Vagina (tissue), 2 donors: ENCODE measurements at regions not wholly inside any gene's neighbourhood (a gene's known extent, or its start where the extent isn't known, plus 50 kb on each side); places are given as distances from the start of the nearest gene placed in this dataset.

Experiments used
- DNase-seq, 2 donors: peaks; one replicate each; pipeline ENCODE4 v3.0.0-alpha.2; 2017; ENCODE audit errors: extremely low spot score in 2 of 2
- H3K27ac ChIP-seq: fragments of 200-600 bp; sonication (generic); one replicate; pipeline ENCODE4 v1.5.1; 2019
- H3K27me3 ChIP-seq: fragments of 200-600 bp; sonication (generic); one replicate; pipeline ENCODE4 v1.5.1; 2019
- H3K36me3 ChIP-seq, 2 donors: fragments of 200-600 bp; sonication (generic); one replicate each; pipeline ENCODE4 v1.5.1; 2017 to 2019
- H3K4me1 ChIP-seq: fragments of 200-600 bp; sonication (generic); one replicate; pipeline ENCODE4 v1.5.1; 2019
- H3K4me3 ChIP-seq, 2 donors: fragments of 200-600 bp; sonication (generic); 1 replicate in 1 of 2; 2 replicates in 1 of 2; pipeline ENCODE4 v1.5.1; 2016 to 2019
- H3K9me3 ChIP-seq: fragments of 200-600 bp; sonication (generic); one replicate; pipeline ENCODE4 v1.5.1; 2019
- CTCF ChIP-seq, 3 experiments: fragments of 450-650 bp in 2 of 3; fragments of 200-600 bp in 1 of 3; sonication (generic) in 1 of 3; IDR thresholded peaks; one replicate each; pipeline ENCODE4 v1.5.1; 2017 to 2019; ENCODE audit warnings: antibody characterized with exemption in 3 of 3, mild to moderate bottlenecking in 2 of 3, moderate library complexity in 2 of 3
- POLR2A ChIP-seq, 2 donors: fragments of 450-650 bp; IDR thresholded peaks; one replicate each; pipeline ENCODE4 v1.6.1; 2017; ENCODE audit warnings: antibody characterized with exemption in 2 of 2, mild to moderate bottlenecking in 2 of 2, moderate library complexity in 2 of 2
- POLR2AphosphoS5 ChIP-seq, 2 donors: sonication (generic); formaldehyde crosslinking; IDR thresholded peaks; one replicate each; pipeline ENCODE4 v1.9.0; 2017; ENCODE audit warnings: antibody characterized with exemption in 2 of 2, mild to moderate bottlenecking in 2 of 2, low read depth in 1 of 2; ENCODE audit not compliant: insufficient read depth in 1 of 2
- intact Hi-C: fragments of 100-400 bp; cut with DNase I; formaldehyde crosslinking; loops from one replicate; pipeline ENCODE4 v1.15.1; 2023

- no peaks in the 10 kb centered on the region for H3K36me3 ChIP-seq
- no peak for DNase-seq
- no peak overlapping the region for H3K27ac ChIP-seq
- no peaks in the 10 kb centered on the region for H3K9me3 ChIP-seq
- H3K4me1 ChIP-seq = no peaks in the 10 kb centered on the region
- intact Hi-C loops = no loop called here
- H3K27me3 ChIP-seq = no peaks in the 10 kb centered on the region
- TF ChIP-seq POLR2AphosphoS5 (IDR thresholded peaks at IDR 0.05; ENCODE audit: insufficient read depth in 1 of 2, low read depth in 1 of 2) (no peak), CTCF (IDR thresholded peaks at IDR 0.05) (no peak), POLR2A (IDR thresholded peaks at IDR 0.05) (no peak)
- H3K4me3 ChIP-seq = no peak overlapping the region
Observed at GRCh38 chr11:91396236-91397133, 828.1 kb upstream of the FAT3 start.

GRCh38 chr11:91394727-91395414, 829.7 kb upstream of the FAT3 start:
- H3K4me1 ChIP-seq = no peaks in the 10 kb centered on the region

GRCh38 chr11:91394073-91394726, 830.4 kb upstream of the FAT3 start:
- no peak for TF ChIP-seq POLR2AphosphoS5 (IDR thresholded peaks at IDR 0.05; ENCODE audit: insufficient read depth in 1 of 2, low read depth in 1 of 2)
- TF ChIP-seq POLR2A (IDR thresholded peaks at IDR 0.05) = no peak
- no peak for TF ChIP-seq CTCF (IDR thresholded peaks at IDR 0.05)
- Histone ChIP-seq H3K9me3 (no peaks in the 10 kb centered on the region), H3K36me3 (no peaks in the 10 kb centered on the region), H3K4me3 (no peak overlapping the region), H3K27ac (no peak overlapping the region), H3K27me3 (no peaks in the 10 kb centered on the region), H3K4me1 (no peaks in the 10 kb centered on the region)
- no peak for DNase-seq
- intact Hi-C loops = no loop called here

More at GRCh38 chr11:91394727-91395414, 829.7 kb upstream of the FAT3 start:
- intact Hi-C loops = no loop called here
- DNase-seq = no peak
- no peaks in the 10 kb centered on the region for H3K9me3 ChIP-seq
- no peaks in the 10 kb centered on the region for H3K36me3 ChIP-seq
- H3K27me3 ChIP-seq = no peaks in the 10 kb centered on the region
- H3K27ac ChIP-seq = no peak overlapping the region
- no peak overlapping the region for H3K4me3 ChIP-seq
- no peak for TF ChIP-seq CTCF (IDR thresholded peaks at IDR 0.05)
- no peak for TF ChIP-seq POLR2AphosphoS5 (IDR thresholded peaks at IDR 0.05; ENCODE audit: insufficient read depth in 1 of 2, low read depth in 1 of 2)
- no peak for TF ChIP-seq POLR2A (IDR thresholded peaks at IDR 0.05)

- intact Hi-C loops = no loop called here
Observed at GRCh38 chr11:91382946-91383345, 841.7 kb upstream of the FAT3 start.

GRCh38 chr11:91374794-91375193, 849.8 kb upstream of the FAT3 start:
- no peak for DNase-seq
- Histone ChIP-seq H3K27ac (no peak overlapping the region), H3K9me3 (no peaks in the 10 kb centered on the region), H3K4me3 (no peak overlapping the region), H3K27me3 (no peaks in the 10 kb centered on the region), H3K36me3 (no peaks in the 10 kb centered on the region), H3K4me1 (no peaks in the 10 kb centered on the region)
- TF ChIP-seq POLR2AphosphoS5 (IDR thresholded peaks at IDR 0.05; ENCODE audit: insufficient read depth in 1 of 2, low read depth in 1 of 2) = no peak
- no peak for TF ChIP-seq CTCF (IDR thresholded peaks at IDR 0.05)
- no peak for TF ChIP-seq POLR2A (IDR thresholded peaks at IDR 0.05)
- intact Hi-C loops = no loop called here

More at GRCh38 chr11:91382946-91383345, 841.7 kb upstream of the FAT3 start:
- Histone ChIP-seq H3K4me1 (no peaks in the 10 kb centered on the region), H3K27me3 (no peaks in the 10 kb centered on the region), H3K36me3 (no peaks in the 10 kb centered on the region), H3K9me3 (no peaks in the 10 kb centered on the region), H3K27ac (no peak overlapping the region), H3K4me3 (no peak overlapping the region)
- no peak for TF ChIP-seq POLR2A (IDR thresholded peaks at IDR 0.05)
- no peak for DNase-seq
